ENCODE measurements at regions not wholly inside any gene's neighbourhood (a gene's known extent, or its start where the extent isn't known, plus 50 kb on each side); places are given as distances from the start of the nearest gene placed in this dataset.

GRCh38 chr17:77611791-77612502 is 346.6 kb upstream of the TNRC6C start:
- DNase-seq (ENCODE audit: extremely low spot score, unreplicated experiment) = no peak
- H3K9me3 Mint-ChIP-seq (ENCODE audit: unreplicated experiment) = no peaks in the 10 kb centered on the region
- H3K36me3 Mint-ChIP-seq (ENCODE audit: unreplicated experiment) = no peaks in the 10 kb centered on the region
- peaks cover 43% of the 10 kb centered on the region for H3K27me3 Mint-ChIP-seq (ENCODE audit: unreplicated experiment)
- no peak overlapping the region for H3K4me3 Mint-ChIP-seq (ENCODE audit: unreplicated experiment)
- no peak overlapping the region for H3K27ac Mint-ChIP-seq (ENCODE audit: unreplicated experiment)
- TF ChIP-seq CTCF (IDR thresholded peaks at IDR 0.05) = no peak
- peaks cover 13% of the 10 kb centered on the region for H3K4me1 Mint-ChIP-seq (ENCODE audit: unreplicated experiment)

GRCh38 chr17:77613218-77613617 is 345.3 kb upstream of the TNRC6C start:
- Mint-ChIP-seq H3K27me3 (ENCODE audit: unreplicated experiment) (peaks cover 36% of the 10 kb centered on the region), H3K4me3 (ENCODE audit: unreplicated experiment) (no peak overlapping the region), H3K9me3 (ENCODE audit: unreplicated experiment) (no peaks in the 10 kb centered on the region), H3K36me3 (ENCODE audit: unreplicated experiment) (no peaks in the 10 kb centered on the region), H3K4me1 (ENCODE audit: unreplicated experiment) (peaks cover 13% of the 10 kb centered on the region), H3K27ac (ENCODE audit: unreplicated experiment) (no peak overlapping the region)
- no peak for TF ChIP-seq CTCF (IDR thresholded peaks at IDR 0.05)
- no peak for DNase-seq (ENCODE audit: extremely low spot score, unreplicated experiment)

- Mint-ChIP-seq H3K36me3 (ENCODE audit: unreplicated experiment) (no peaks in the 10 kb centered on the region), H3K4me1 (ENCODE audit: unreplicated experiment) (peaks cover 13% of the 10 kb centered on the region), H3K9me3 (ENCODE audit: unreplicated experiment) (no peaks in the 10 kb centered on the region), H3K27me3 (ENCODE audit: unreplicated experiment) (peaks cover 33% of the 10 kb centered on the region), H3K4me3 (ENCODE audit: unreplicated experiment) (no peak overlapping the region), H3K27ac (ENCODE audit: unreplicated experiment) (no peak overlapping the region)
- TF ChIP-seq CTCF (IDR thresholded peaks at IDR 0.05) = no peak
- no peak for DNase-seq (ENCODE audit: extremely low spot score, unreplicated experiment)
These were observed 344.9 kb upstream of the TNRC6C start for GRCh38 chr17:77613627-77614026.

GRCh38 chr17:77615703-77616253 is 342.7 kb upstream of the TNRC6C start:
- no peak overlapping the region for H3K4me3 Mint-ChIP-seq (ENCODE audit: unreplicated experiment)
- no peak for DNase-seq (ENCODE audit: extremely low spot score, unreplicated experiment)
- H3K27ac Mint-ChIP-seq (ENCODE audit: unreplicated experiment) = peak overlapping the region; percentile 27
- TF ChIP-seq CTCF (IDR thresholded peaks at IDR 0.05) = no peak
- peaks cover 5% of the 10 kb centered on the region for H3K9me3 Mint-ChIP-seq (ENCODE audit: unreplicated experiment)
- peaks cover 24% of the 10 kb centered on the region for H3K27me3 Mint-ChIP-seq (ENCODE audit: unreplicated experiment)
- no peaks in the 10 kb centered on the region for H3K36me3 Mint-ChIP-seq (ENCODE audit: unreplicated experiment)
- H3K4me1 Mint-ChIP-seq (ENCODE audit: unreplicated experiment) = peaks cover 27% of the 10 kb centered on the region

GRCh38 chr17:77616254-77616731 is 342.2 kb upstream of the TNRC6C start:
- H3K27ac Mint-ChIP-seq (ENCODE audit: unreplicated experiment) = no peak overlapping the region
- H3K36me3 Mint-ChIP-seq (ENCODE audit: unreplicated experiment) = no peaks in the 10 kb centered on the region
- H3K4me3 Mint-ChIP-seq (ENCODE audit: unreplicated experiment) = no peak overlapping the region
- peaks cover 21% of the 10 kb centered on the region for H3K27me3 Mint-ChIP-seq (ENCODE audit: unreplicated experiment)
- H3K9me3 Mint-ChIP-seq (ENCODE audit: unreplicated experiment) = peaks cover 5% of the 10 kb centered on the region
- H3K4me1 Mint-ChIP-seq (ENCODE audit: unreplicated experiment) = peaks cover 27% of the 10 kb centered on the region
- DNase-seq (ENCODE audit: extremely low spot score, unreplicated experiment) = no peak
- TF ChIP-seq CTCF (IDR thresholded peaks at IDR 0.05) = no peak

Data from osteocyte (in vitro differentiated cells).